Endothelial cell of umbilical vein (primary cell): ENCODE measurements at regions not wholly inside any gene's neighbourhood (a gene's known extent, or its start where the extent isn't known, plus 50 kb on each side); places are given as distances from the start of the nearest gene placed in this dataset.

Experiments
- BruUV-seq: library from RNA; stranded (reverse); fragments of 400-500 nt; replicated peaks from 2 replicates; lab custom pipeline; 2021; lab: Mats Ljungman, UMichigan
- CTCF ChIA-PET: fragments of 300-600, 350-600 bp; sonication (Branson Sonifier 250); formaldehyde crosslinking; loops from one replicate; lab custom pipeline; 2021; ENCODE audit warnings: antibody characterized with exemption, inconsistent platforms; lab: Charles Lee
- POLR2A ChIA-PET: fragments of 300-600, 350-600 bp; sonication (Branson Sonifier 250); formaldehyde crosslinking; loops from one replicate; lab custom pipeline; 2021; ENCODE audit warnings: antibody characterized with exemption, inconsistent platforms; lab: Charles Lee
- DNase-seq: peaks from one replicate; pipeline ENCODE4 v3.0.0-alpha.2; 2011; ENCODE audit warnings: low read depth, low spot score
- FAIRE-seq: peaks from 2 replicates; lab custom pipeline; 2011; peaks lifted over from hg19 to GRCh38; lab: Jason Lieb, UNC
- H2AFZ ChIP-seq: 2 replicates; pipeline ENCODE4 v1.6.0; 2012; ENCODE audit warnings: low read depth, low read length, control low read depth, inconsistent platforms
- H3K27ac ChIP-seq: 2 replicates; pipeline ENCODE4 v1.5.1; 2011; ENCODE audit warnings: low read depth, mild to moderate bottlenecking, control low read depth, low read length, moderate library complexity; ENCODE audit not compliant: insufficient read depth
- H3K27me3 ChIP-seq, 2 experiments: 2 replicates each; pipeline versions ENCODE4 v1.6.0 to v1.6.1; 2011; ENCODE audit warnings: low read length in 2 of 2, mixed read lengths in 1 of 2; ENCODE audit not compliant: control insufficient read depth in 2 of 2, insufficient read depth in 2 of 2
- H3K36me3 ChIP-seq, 2 experiments: 2 replicates in 1 of 2; 3 replicates in 1 of 2; pipeline ENCODE4 v1.5.1; 2011; ENCODE audit warnings: low read length in 2 of 2, mild to moderate bottlenecking in 1 of 2, moderate library complexity in 1 of 2; ENCODE audit not compliant: control insufficient read depth in 2 of 2, insufficient read depth in 2 of 2; ENCODE audit errors: extremely low read depth in 1 of 2
- H3K4me1 ChIP-seq: 3 replicates; pipeline ENCODE4 v1.5.1; 2011; ENCODE audit warnings: mild to moderate bottlenecking, low read length; ENCODE audit not compliant: control insufficient read depth, insufficient read depth; ENCODE audit errors: extremely low read depth
- H3K4me2 ChIP-seq: 2 replicates; pipeline ENCODE4 v1.6.1; 2011; ENCODE audit warnings: low read length, control low read depth, mixed read lengths; ENCODE audit not compliant: insufficient read depth
- H3K4me3 ChIP-seq, 3 experiments: fragments of 200-600 bp in 1 of 3; sonication (generic), shearing (Covaris generic) in 1 of 3; replicated peaks in 1 of 3; 2 replicates each; pipeline ENCODE4 v1.5.1; 2011 to 2016; ENCODE audit warnings: control low read depth in 3 of 3, low read length in 3 of 3, mild to moderate bottlenecking in 2 of 3, inconsistent platforms in 1 of 3, low read depth in 1 of 3, moderate library complexity in 1 of 3; ENCODE audit not compliant: insufficient read depth in 1 of 3
- H3K79me2 ChIP-seq: 2 replicates; pipeline ENCODE4 v1.6.0; 2012; ENCODE audit warnings: low read length, inconsistent platforms; ENCODE audit not compliant: control insufficient read depth, insufficient read depth
- H3K9ac ChIP-seq: replicated peaks from 2 replicates; pipeline ENCODE3; 2011; ENCODE audit warnings: low read length, control low read depth; ENCODE audit not compliant: insufficient read depth; ENCODE audit errors: extremely low read depth
- H3K9me1 ChIP-seq: replicated peaks from 3 replicates; pipeline ENCODE4 v1.6.0; 2011; ENCODE audit warnings: mild to moderate bottlenecking, low read length; ENCODE audit not compliant: control insufficient read depth, insufficient read depth; ENCODE audit errors: extremely low read depth
- H3K9me3 ChIP-seq: replicated peaks from 2 replicates; pipeline ENCODE4 v1.5.1; 2012; ENCODE audit warnings: low read length, inconsistent platforms; ENCODE audit not compliant: control insufficient read depth, insufficient read depth
- H4K20me1 ChIP-seq: replicated peaks from 2 replicates; pipeline ENCODE3; 2011; ENCODE audit warnings: mild to moderate bottlenecking, low read length; ENCODE audit not compliant: control insufficient read depth, insufficient read depth; ENCODE audit errors: extremely low read depth
- CTCF ChIP-seq, 2 donors: IDR thresholded peaks; 1 replicate in 1 of 2; 2 replicates in 1 of 2; pipeline ENCODE4 v1.5.1; 2011; ENCODE audit warnings: low read length in 2 of 2, mild to moderate bottlenecking in 2 of 2, moderate library complexity in 2 of 2, control low read depth in 1 of 2, inconsistent platforms in 1 of 2, low read depth in 1 of 2; ENCODE audit not compliant: insufficient read depth in 1 of 2; ENCODE audit errors: extremely low read depth in 1 of 2
- EZH2 ChIP-seq: IDR thresholded peaks from 2 replicates; pipeline ENCODE4 v1.6.1; 2012; ENCODE audit warnings: borderline replicate concordance, low read depth, mild to moderate bottlenecking, moderate library complexity, low read length, inconsistent platforms; ENCODE audit not compliant: severe bottlenecking
- FOS ChIP-seq: IDR thresholded peaks from 2 replicates; pipeline ENCODE4 v1.6.1; 2011; ENCODE audit warnings: mild to moderate bottlenecking, low read length, moderate library complexity, borderline replicate concordance; ENCODE audit not compliant: insufficient read depth
- GATA2 ChIP-seq: IDR thresholded peaks from 2 replicates; pipeline ENCODE4 v1.7.0; 2011; ENCODE audit warnings: low read depth, mild to moderate bottlenecking, moderate library complexity, mixed read lengths, low read length; ENCODE audit not compliant: insufficient read length, insufficient read depth
- JUN ChIP-seq: IDR thresholded peaks from 2 replicates; pipeline ENCODE4 v1.6.1; 2011; ENCODE audit warnings: borderline replicate concordance, low read depth; ENCODE audit not compliant: insufficient read length, insufficient read depth
- MAX ChIP-seq: IDR thresholded peaks from 2 replicates; pipeline ENCODE4 v1.6.1; 2011; ENCODE audit not compliant: insufficient read depth, insufficient read length
- MYC ChIP-seq: IDR thresholded peaks from one replicate; pipeline ENCODE4 v1.6.1; 2011; ENCODE audit warnings: mild to moderate bottlenecking, low read depth, low read length
- POLR2A ChIP-seq: IDR thresholded peaks from 2 replicates; pipeline ENCODE4 v1.6.1; 2012; ENCODE audit warnings: low read depth, mild to moderate bottlenecking, control low read depth, low read length
- POLR2AphosphoS5 ChIP-seq: IDR thresholded peaks from 2 replicates; pipeline ENCODE4 v1.6.1; 2012; ENCODE audit warnings: low read depth, mild to moderate bottlenecking, control low read depth, low read length, moderate library complexity; ENCODE audit not compliant: insufficient read depth
- dilution Hi-C: fragments of 300-500 bp; cut with MboI; formaldehyde crosslinking; loops from one replicate; pipeline ENCODE4 v1.15.0; 2019; ENCODE audit warnings: low sequenced_read_pairs; ENCODE audit not compliant: extremely low pct_ligation_motif_present
- intact Hi-C: fragments of 100-400 bp; cut with micrococcal nuclease; formaldehyde crosslinking; loops from one replicate; pipeline ENCODE4 v1.10.0; 2022

GRCh38 chr13:84834201-84834600 is 951.9 kb upstream of the SLITRK1 start:
- FAIRE-seq (no peak), DNase-seq (no peak)
- no peak overlapping the region for H3K4me3 ChIP-seq
- no peaks in the 10 kb centered on the region for H3K36me3 ChIP-seq
- H3K27me3 ChIP-seq: no peaks in the 10 kb centered on the region
- no peak overlapping the region for H3K27ac ChIP-seq
- ChIA-PET POLR2A (no interaction called here), CTCF (no interaction called here)
- no peaks in the 10 kb centered on the region for H4K20me1 ChIP-seq
- no peaks in the 10 kb centered on the region for H3K4me1 ChIP-seq
- dilution Hi-C loops (no loop called here), intact Hi-C loops (no loop called here)
- no peak overlapping the region for H3K9ac ChIP-seq
- no peak overlapping the region for H3K4me2 ChIP-seq
- H3K9me3 ChIP-seq: peaks cover 2% of the 10 kb centered on the region
- H3K79me2 ChIP-seq: no peaks in the 10 kb centered on the region
- H3K9me1 ChIP-seq: no peaks in the 10 kb centered on the region
- no TSS peak for BruUV-seq
- H2AFZ ChIP-seq: no peak overlapping the region
- TF ChIP-seq FOS: no peak
- TF ChIP-seq MAX: no peak
- no peak for TF ChIP-seq MYC

- Histone ChIP-seq H3K9me1 (no peaks in the 10 kb centered on the region), H3K9ac (no peak overlapping the region), H3K4me1 (no peaks in the 10 kb centered on the region), H3K36me3 (no peaks in the 10 kb centered on the region), H3K27me3 (no peaks in the 10 kb centered on the region), H3K4me3 (no peak overlapping the region), H3K9me3 (peaks cover 2% of the 10 kb centered on the region), H2AFZ (no peak overlapping the region), H4K20me1 (no peaks in the 10 kb centered on the region), H3K79me2 (no peaks in the 10 kb centered on the region), H3K27ac (no peak overlapping the region), H3K4me2 (no peak overlapping the region)
- intact Hi-C loops: no loop called here
- BruUV-seq: no TSS peak
- no peak for TF ChIP-seq EZH2
- no peak for TF ChIP-seq MYC
- TF ChIP-seq JUN: no peak
- no peak for TF ChIP-seq FOS
- no peak for TF ChIP-seq GATA2
- TF ChIP-seq POLR2AphosphoS5: no peak
- no peak for TF ChIP-seq CTCF (IDR thresholded peaks at IDR 0.05; ENCODE audit: extremely low read depth in 1 of 2, insufficient read depth in 1 of 2, low read depth in 1 of 2, low read length in 2 of 2)
- no peak for TF ChIP-seq MAX
- no peak for TF ChIP-seq POLR2A
- dilution Hi-C loops: no loop called here
- no peak for FAIRE-seq
- ChIA-PET CTCF (no interaction called here), POLR2A (no interaction called here)
- no peak for DNase-seq
These were observed 949.7 kb upstream of the SLITRK1 start for GRCh38 chr13:84831666-84832657.
